ENCODE measurements at regions not wholly inside any gene's neighbourhood (a gene's known extent, or its start where the extent isn't known, plus 50 kb on each side); places are given as distances from the start of the nearest gene placed in this dataset.
"Not testable (repeated sequence)": the region's sequence is repeated elsewhere in the genome, so short reads cannot be mapped to it uniquely, and the experiment has no call there.

GRCh38 chr14:52202151-52202550 lies 65.3 kb upstream of the PTGDR start:
- no peak for DNase-seq (ENCODE audit: extremely low spot score)
- Histone ChIP-seq H3K4me3 (ENCODE audit: low read depth, low read length) (no peak overlapping the region), H3K36me3 (ENCODE audit: insufficient read depth) (no peaks in the 10 kb centered on the region), H3K4me1 (ENCODE audit: insufficient read depth) (no peaks in the 10 kb centered on the region), H3K27ac (ENCODE audit: low read depth) (no peak overlapping the region)

DNA sequence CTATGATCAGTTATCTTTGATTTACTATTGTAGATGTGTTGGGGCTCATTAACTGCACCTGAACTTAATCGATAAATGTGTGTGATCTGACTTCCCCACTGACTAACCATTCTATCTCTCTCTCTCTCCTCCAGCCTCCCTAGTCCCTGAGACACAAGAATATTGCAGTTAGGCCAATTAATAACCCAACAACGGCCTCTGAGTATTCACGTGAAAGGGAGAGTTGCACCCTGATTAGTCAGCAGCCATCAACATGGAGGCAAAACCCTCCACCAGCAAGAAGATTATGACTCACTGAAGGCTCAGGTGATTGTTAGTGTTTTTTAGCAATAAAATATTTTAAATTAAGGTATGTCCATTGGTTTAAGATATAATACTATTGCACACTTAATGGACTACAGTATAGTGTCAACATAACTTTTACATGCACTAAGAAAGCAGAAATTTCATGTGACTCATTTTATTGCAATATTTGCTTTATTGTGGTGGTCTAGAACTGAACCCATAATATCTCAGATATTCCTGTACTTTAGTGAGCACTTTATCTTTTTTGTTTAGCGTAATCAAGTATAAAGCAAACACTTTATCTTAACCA lies 77.1 kb upstream of the PTGDR start:
- Histone ChIP-seq H3K36me3 (ENCODE audit: insufficient read depth) (no peaks in the 10 kb centered on the region), H3K4me1 (ENCODE audit: insufficient read depth) (no peaks in the 10 kb centered on the region), H3K4me3 (ENCODE audit: low read depth, low read length) (no peak overlapping the region), H3K27ac (ENCODE audit: low read depth) (no peak overlapping the region)
- whole genome bisulfite sequencing: 87% methylated on average over 4 of the region's 4 CpGs
- no peak for DNase-seq (ENCODE audit: extremely low spot score)

GRCh38 chr14:52189325-52189724 lies 78.2 kb upstream of the PTGDR start:
- Histone ChIP-seq H3K4me1 (ENCODE audit: insufficient read depth) (no peaks in the 10 kb centered on the region), H3K4me3 (ENCODE audit: low read depth, low read length) (no peak overlapping the region), H3K27ac (ENCODE audit: low read depth) (no peak overlapping the region), H3K36me3 (ENCODE audit: insufficient read depth) (no peaks in the 10 kb centered on the region)
- no peak for DNase-seq (ENCODE audit: extremely low spot score)
- WGBS: 48% methylated on average over 4 of the region's 4 CpGs

- H3K4me1 ChIP-seq (ENCODE audit: insufficient read depth): no peaks in the 10 kb centered on the region
- H3K27ac ChIP-seq (ENCODE audit: low read depth): no peak overlapping the region
- no peak for DNase-seq (ENCODE audit: extremely low spot score)
- no peak overlapping the region for H3K4me3 ChIP-seq (ENCODE audit: low read depth, low read length)
- H3K36me3 ChIP-seq (ENCODE audit: insufficient read depth): no peaks in the 10 kb centered on the region
Measured at GRCh38 chr14:52188381-52188780, 79.1 kb upstream of the PTGDR start.

GRCh38 chr14:52185178-52185577 lies 82.3 kb upstream of the PTGDR start:
- Histone ChIP-seq H3K27ac (ENCODE audit: low read depth) (no peak overlapping the region), H3K36me3 (ENCODE audit: insufficient read depth) (no peaks in the 10 kb centered on the region), H3K4me1 (ENCODE audit: insufficient read depth) (no peaks in the 10 kb centered on the region), H3K4me3 (ENCODE audit: low read depth, low read length) (no peak overlapping the region)
- 89% methylated on average over 3 of the region's 3 CpGs for WGBS
- no peak for DNase-seq (ENCODE audit: extremely low spot score)

- WGBS: 70% methylated on average over 2 of the region's 2 CpGs
- no peaks in the 10 kb centered on the region for H3K4me1 ChIP-seq (ENCODE audit: insufficient read depth)
- no peaks in the 10 kb centered on the region for H3K36me3 ChIP-seq (ENCODE audit: insufficient read depth)
- no peak overlapping the region for H3K27ac ChIP-seq (ENCODE audit: low read depth)
- no peak for DNase-seq (ENCODE audit: extremely low spot score)
- H3K4me3 ChIP-seq (ENCODE audit: low read depth, low read length): no peak overlapping the region
Measured at GRCh38 chr14:52182853-52183252, 84.6 kb upstream of the PTGDR start.

GRCh38 chr14:52179141-52179790 lies 88.2 kb upstream of the PTGDR start:
- H3K36me3 ChIP-seq (ENCODE audit: insufficient read depth): no peaks in the 10 kb centered on the region
- H3K4me3 ChIP-seq (ENCODE audit: low read depth, low read length): no peak overlapping the region
- DNase-seq (ENCODE audit: extremely low spot score): no peak
- H3K4me1 ChIP-seq (ENCODE audit: insufficient read depth): no peaks in the 10 kb centered on the region
- WGBS: 37% methylated on average over 6 of the region's 6 CpGs
- no peak overlapping the region for H3K27ac ChIP-seq (ENCODE audit: low read depth)

- DNase-seq (ENCODE audit: extremely low spot score): no peak
- Histone ChIP-seq H3K4me1 (ENCODE audit: insufficient read depth) (no peaks in the 10 kb centered on the region), H3K36me3 (ENCODE audit: insufficient read depth) (no peaks in the 10 kb centered on the region), H3K4me3 (ENCODE audit: low read depth, low read length) (no peak overlapping the region), H3K27ac (ENCODE audit: low read depth) (no peak overlapping the region)
- 78% methylated on average over 6 of the region's 6 CpGs for WGBS
Measured at GRCh38 chr14:52175982-52176502, 91.5 kb upstream of the PTGDR start.

DNA sequence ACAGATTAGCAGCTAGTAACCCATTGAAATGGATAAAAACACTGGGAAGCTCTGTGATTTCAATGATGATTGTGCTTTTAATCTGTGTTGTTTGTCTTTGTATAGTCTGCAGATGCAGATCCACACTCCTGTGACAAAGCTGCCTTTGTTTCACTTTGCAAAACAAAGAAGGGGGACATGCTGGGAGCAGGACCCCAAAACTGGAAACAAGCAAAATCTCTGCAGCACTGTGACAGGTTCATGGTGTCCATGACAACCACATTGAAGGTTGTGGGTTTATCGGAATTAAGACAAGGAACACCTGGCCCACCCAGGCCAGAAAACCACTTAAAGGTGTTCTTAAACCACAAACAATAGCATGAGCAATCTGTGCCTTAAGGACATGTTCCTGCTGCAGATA lies 95.6 kb upstream of the PTGDR start:
- not testable (repeated sequence) for DNase-seq (ENCODE audit: extremely low spot score); H3K36me3 ChIP-seq (ENCODE audit: insufficient read depth); H3K4me3 ChIP-seq (ENCODE audit: low read depth, low read length); H3K4me1 ChIP-seq (ENCODE audit: insufficient read depth); H3K27ac ChIP-seq (ENCODE audit: low read depth)
- 96% methylated on average over 1 of the region's 1 CpG for WGBS

DNA sequence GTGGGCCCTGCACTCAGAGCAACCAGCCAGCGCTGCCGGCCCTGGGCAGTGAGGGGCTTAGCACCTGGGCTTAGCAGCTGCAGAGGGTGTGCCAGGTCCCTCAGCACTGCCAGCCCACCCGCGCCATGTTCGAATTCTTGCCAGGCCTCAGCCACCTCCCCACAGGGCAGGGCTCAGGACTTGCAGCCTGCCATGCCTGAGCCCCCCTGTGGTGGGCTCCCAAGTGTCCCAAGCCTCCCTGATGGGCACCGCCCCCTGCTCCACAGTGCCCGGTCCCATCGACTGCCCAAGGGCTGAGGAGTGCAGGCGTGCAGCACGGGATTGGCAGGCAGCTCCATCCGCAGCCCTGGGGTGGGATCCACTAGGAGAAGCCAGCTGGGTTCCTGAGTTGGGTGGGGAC lies 98.0 kb upstream of the NID2 start:
- Histone ChIP-seq H3K27ac (ENCODE audit: low read depth) (no peak overlapping the region), H3K4me3 (ENCODE audit: low read depth, low read length) (no peak overlapping the region), H3K36me3 (ENCODE audit: insufficient read depth) (no peaks in the 10 kb centered on the region), H3K4me1 (ENCODE audit: insufficient read depth) (no peaks in the 10 kb centered on the region)
- 96% methylated on average over 11 of the region's 11 CpGs for WGBS
- DNase-seq (ENCODE audit: extremely low spot score): no peak

- H3K4me3 ChIP-seq (ENCODE audit: low read depth, low read length): no peak overlapping the region
- H3K27ac ChIP-seq (ENCODE audit: low read depth): no peak overlapping the region
- no peaks in the 10 kb centered on the region for H3K36me3 ChIP-seq (ENCODE audit: insufficient read depth)
- 95% methylated on average over 24 of the region's 24 CpGs for WGBS
- no peak for DNase-seq (ENCODE audit: extremely low spot score)
- no peaks in the 10 kb centered on the region for H3K4me1 ChIP-seq (ENCODE audit: insufficient read depth)
Measured at GRCh38 chr14:52155651-52156213, 86.9 kb upstream of the NID2 start.

DNA sequence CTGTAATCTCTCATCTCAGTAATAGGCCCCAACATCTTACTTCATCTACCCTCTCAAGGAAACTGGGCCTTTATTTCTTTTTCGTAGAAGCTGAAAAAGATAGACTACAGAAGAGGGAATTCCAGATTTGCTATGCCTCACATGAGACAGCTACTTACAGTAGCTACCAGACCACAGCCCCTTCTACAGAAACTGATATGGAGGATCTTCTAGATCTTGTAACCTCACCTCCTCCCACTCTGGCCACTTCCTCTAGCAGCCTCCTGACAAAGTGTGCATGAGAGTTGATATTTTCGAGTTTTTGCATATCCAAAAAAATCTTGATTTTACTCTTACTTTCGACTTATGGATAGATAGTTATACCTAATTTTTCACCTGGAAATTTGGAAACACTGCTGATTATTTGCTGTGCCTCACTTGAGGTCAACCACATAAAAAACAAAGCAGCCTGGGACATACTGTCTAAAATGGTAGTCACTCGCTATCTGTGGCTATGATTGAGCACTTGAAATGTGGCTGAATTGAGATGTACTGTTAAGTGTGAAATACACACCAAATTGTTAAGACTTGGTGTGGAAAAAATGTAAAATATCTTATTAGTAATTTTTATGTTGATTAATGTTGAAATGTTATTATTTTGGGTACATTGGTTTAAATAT lies 86.3 kb upstream of the NID2 start:
- 91% methylated on average over 4 of the region's 4 CpGs for whole genome bisulfite sequencing
- H3K4me1 ChIP-seq (ENCODE audit: insufficient read depth): no peaks in the 10 kb centered on the region
- H3K27ac ChIP-seq (ENCODE audit: low read depth): no peak overlapping the region
- H3K4me3 ChIP-seq (ENCODE audit: low read depth, low read length): no peak overlapping the region
- no peak for DNase-seq (ENCODE audit: extremely low spot score)
- H3K36me3 ChIP-seq (ENCODE audit: insufficient read depth): no peaks in the 10 kb centered on the region

DNA sequence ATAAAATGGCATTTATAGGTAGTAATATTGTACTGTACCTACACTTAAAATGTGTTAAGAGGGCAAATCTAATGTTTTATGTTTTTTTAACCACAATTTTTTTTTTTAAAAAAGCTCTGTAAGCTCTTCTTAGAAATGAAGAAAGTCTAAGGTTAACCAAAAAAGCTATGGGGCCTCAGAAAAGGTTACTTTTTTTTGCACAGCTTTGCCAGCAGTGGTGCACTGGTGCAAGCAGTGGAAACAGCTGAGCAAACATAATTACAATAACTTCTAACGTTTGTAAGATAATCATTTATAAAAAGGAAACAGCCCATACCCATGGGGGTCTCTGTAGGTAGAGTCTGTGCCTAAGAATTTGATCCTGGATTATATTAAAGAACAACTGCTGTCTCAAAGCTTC lies 85.1 kb upstream of the NID2 start:
- 11% methylated on average over 1 of the region's 1 CpG for WGBS
- no peaks in the 10 kb centered on the region for H3K4me1 ChIP-seq (ENCODE audit: insufficient read depth)
- H3K27ac ChIP-seq (ENCODE audit: low read depth): no peak overlapping the region
- no peak for DNase-seq (ENCODE audit: extremely low spot score)
- no peaks in the 10 kb centered on the region for H3K36me3 ChIP-seq (ENCODE audit: insufficient read depth)
- no peak overlapping the region for H3K4me3 ChIP-seq (ENCODE audit: low read depth, low read length)

DNA sequence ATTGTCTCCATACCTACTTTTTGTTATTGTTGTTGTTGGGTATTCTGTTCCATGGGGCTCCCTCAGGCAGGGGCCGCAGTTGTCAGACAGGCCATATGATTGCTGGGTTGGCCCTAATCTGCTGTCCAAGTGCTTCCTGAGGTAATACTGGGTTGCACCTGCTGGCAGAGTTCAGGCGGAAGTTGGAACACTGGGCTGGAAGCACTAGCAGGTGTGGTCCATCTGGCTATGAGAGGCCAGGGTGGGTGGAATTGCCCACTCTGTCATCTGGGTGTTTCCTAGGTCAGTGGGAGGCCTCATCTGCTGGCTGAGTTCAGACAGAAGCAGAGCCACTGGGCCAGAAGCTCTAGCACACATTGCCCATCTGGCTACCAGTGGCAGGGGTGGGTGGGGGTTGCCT lies 81.3 kb upstream of the NID2 start:
- 93% methylated on average over 2 of the region's 2 CpGs for WGBS

More for the DNA sequence above, 81.3 kb upstream of the NID2 start:
- no peak for DNase-seq (ENCODE audit: extremely low spot score)
- no peak overlapping the region for H3K4me3 ChIP-seq (ENCODE audit: low read depth, low read length)
- no peak overlapping the region for H3K27ac ChIP-seq (ENCODE audit: low read depth)
- H3K36me3 ChIP-seq (ENCODE audit: insufficient read depth): no peaks in the 10 kb centered on the region
- no peaks in the 10 kb centered on the region for H3K4me1 ChIP-seq (ENCODE audit: insufficient read depth)

Data from urinary bladder (tissue), 3 donors.